Parathyroid adenoma (tissue), 2 donors: ENCODE measurements at regions not wholly inside any gene's neighbourhood (a gene's known extent, or its start where the extent isn't known, plus 50 kb on each side); places are given as distances from the start of the nearest gene placed in this dataset.

Experiments used
- H2AFZ ChIP-seq: fragments of 300-600 bp; sonication (generic); one replicate; pipeline ENCODE4 v1.7.0; 2017; ENCODE audit warnings: antibody characterized with exemption, mild to moderate bottlenecking
- H3K27ac ChIP-seq: fragments of 300-600 bp; sonication (generic); one replicate; pipeline ENCODE4 v1.7.0; 2017
- H3K27me3 ChIP-seq: fragments of 300-600 bp; sonication (generic); one replicate; pipeline ENCODE4 v1.7.0; 2017; ENCODE audit warnings: low read length; ENCODE audit not compliant: control insufficient read depth, insufficient read depth
- H3K36me3 ChIP-seq: fragments of 300-600 bp; sonication (generic); one replicate; pipeline ENCODE4 v1.7.0; 2017; ENCODE audit warnings: low read length; ENCODE audit not compliant: control insufficient read depth, insufficient read depth
- H3K4me1 ChIP-seq: fragments of 300-600 bp; sonication (generic); one replicate; pipeline ENCODE4 v1.7.0; 2017; ENCODE audit warnings: control low read depth
- H3K4me2 ChIP-seq: fragments of 300-600 bp; sonication (generic); one replicate; pipeline ENCODE4 v1.7.0; 2017; ENCODE audit warnings: low read length
- H3K4me3 ChIP-seq: fragments of 300-600 bp; sonication (generic); one replicate; pipeline ENCODE4 v1.7.0; 2017; ENCODE audit warnings: low read depth, low read length
- H3K79me2 ChIP-seq: fragments of 300-600 bp; sonication (generic); one replicate; pipeline ENCODE4 v1.7.0; 2017; ENCODE audit warnings: control low read depth
- H3K9ac ChIP-seq: fragments of 300-600 bp; sonication (generic); one replicate; pipeline ENCODE4 v1.7.0; 2017; ENCODE audit warnings: mild to moderate bottlenecking
- H3K9me3 ChIP-seq: fragments of 300-600 bp; sonication (generic); one replicate; pipeline ENCODE4 v1.7.0; 2017; ENCODE audit warnings: low read length; ENCODE audit not compliant: control insufficient read depth
- TF ChIP-seq, protein P1 (sequence below): fragments of 300-600 bp; sonication (generic); IDR thresholded peaks from one replicate; pipeline ENCODE4 v1.7.0; 2017; ENCODE audit warnings: antibody characterized with exemption, mild to moderate bottlenecking
- donor health status: primary hyperparathyroidism.

DNA sequence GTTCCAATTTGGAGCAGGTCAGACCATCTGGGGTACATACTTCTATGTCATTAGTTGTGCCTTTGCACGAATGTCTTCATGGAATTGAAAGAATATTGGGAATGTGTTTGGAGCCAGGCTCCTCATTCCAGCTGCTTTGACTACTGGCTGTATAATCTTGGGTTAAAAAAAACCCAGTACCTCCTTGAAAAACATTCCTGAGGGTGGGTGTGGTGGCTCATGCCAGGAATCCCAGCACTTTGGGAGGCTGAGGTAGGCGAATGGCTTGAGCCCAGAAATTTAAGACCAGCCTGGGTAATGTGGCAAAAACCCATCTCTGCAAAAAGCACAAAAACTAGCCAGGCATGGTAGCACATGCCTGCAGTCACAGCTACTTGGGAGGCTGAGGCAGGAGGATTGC is 125.6 kb downstream of the TTC8 start:
- Histone ChIP-seq H3K27me3 (no peaks in the 10 kb centered on the region), H3K4me3 (no peak overlapping the region), H3K9me3 (no peaks in the 10 kb centered on the region), H3K79me2 (no peaks in the 10 kb centered on the region), H3K36me3 (no peaks in the 10 kb centered on the region), H3K4me2 (no peak overlapping the region), H3K27ac (no peak overlapping the region), H3K9ac (no peak overlapping the region), H2AFZ (no peak overlapping the region), H3K4me1 (peaks cover 2% of the 10 kb centered on the region)
- TF ChIP-seq, protein P1, sequence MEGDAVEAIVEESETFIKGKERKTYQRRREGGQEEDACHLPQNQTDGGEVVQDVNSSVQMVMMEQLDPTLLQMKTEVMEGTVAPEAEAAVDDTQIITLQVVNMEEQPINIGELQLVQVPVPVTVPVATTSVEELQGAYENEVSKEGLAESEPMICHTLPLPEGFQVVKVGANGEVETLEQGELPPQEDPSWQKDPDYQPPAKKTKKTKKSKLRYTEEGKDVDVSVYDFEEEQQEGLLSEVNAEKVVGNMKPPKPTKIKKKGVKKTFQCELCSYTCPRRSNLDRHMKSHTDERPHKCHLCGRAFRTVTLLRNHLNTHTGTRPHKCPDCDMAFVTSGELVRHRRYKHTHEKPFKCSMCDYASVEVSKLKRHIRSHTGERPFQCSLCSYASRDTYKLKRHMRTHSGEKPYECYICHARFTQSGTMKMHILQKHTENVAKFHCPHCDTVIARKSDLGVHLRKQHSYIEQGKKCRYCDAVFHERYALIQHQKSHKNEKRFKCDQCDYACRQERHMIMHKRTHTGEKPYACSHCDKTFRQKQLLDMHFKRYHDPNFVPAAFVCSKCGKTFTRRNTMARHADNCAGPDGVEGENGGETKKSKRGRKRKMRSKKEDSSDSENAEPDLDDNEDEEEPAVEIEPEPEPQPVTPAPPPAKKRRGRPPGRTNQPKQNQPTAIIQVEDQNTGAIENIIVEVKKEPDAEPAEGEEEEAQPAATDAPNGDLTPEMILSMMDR = no peak

DNA sequence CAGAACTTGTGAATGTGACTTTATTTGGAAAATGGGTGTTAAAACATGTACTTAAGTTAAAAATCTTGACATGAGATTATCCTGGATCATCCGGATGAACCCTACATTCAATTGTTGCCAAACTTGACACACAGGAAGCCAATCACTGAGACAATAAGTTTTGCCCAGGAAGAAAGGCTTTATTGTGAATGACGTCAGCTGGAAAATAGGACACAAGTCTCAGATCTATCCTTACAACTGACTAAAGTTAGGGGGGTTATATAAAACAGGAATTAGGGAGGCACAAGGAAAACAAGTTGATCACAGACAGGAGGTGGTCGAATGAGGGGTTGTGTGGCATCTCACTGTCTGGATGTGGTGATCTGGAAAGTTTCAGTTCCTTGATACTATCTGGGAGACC is 126.9 kb downstream of the TTC8 start:
- Histone ChIP-seq H3K36me3 (no peaks in the 10 kb centered on the region), H2AFZ (no peak overlapping the region), H3K4me3 (no peak overlapping the region), H3K9ac (no peak overlapping the region), H3K4me2 (no peak overlapping the region), H3K79me2 (no peaks in the 10 kb centered on the region), H3K27ac (no peak overlapping the region), H3K9me3 (no peaks in the 10 kb centered on the region), H3K4me1 (peaks cover 7% of the 10 kb centered on the region), H3K27me3 (no peaks in the 10 kb centered on the region)
- TF ChIP-seq, protein P1 = no peak

DNA sequence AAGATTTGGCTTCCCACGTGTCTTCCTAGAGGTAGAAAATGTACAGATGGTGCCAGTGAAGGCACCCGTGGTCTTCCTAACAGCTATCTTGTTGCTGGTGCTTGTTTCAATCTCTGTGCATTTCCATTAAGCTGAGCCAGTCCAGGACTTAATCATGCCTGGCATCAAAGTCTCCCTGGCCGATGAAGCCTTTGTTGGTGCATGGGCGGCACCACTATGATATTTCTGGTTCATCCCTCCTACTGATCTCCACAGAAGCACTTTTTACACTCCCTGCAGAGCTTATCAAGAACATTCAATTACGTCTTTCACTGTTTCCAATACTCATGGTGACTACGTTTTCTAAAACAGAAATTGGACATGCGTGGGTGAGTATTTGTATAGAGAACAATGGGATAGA is 128.4 kb downstream of the TTC8 start:
- Histone ChIP-seq H3K9ac (no peak overlapping the region), H3K9me3 (no peaks in the 10 kb centered on the region), H3K4me2 (no peak overlapping the region), H3K4me1 (peaks cover 7% of the 10 kb centered on the region), H2AFZ (no peak overlapping the region), H3K27me3 (no peaks in the 10 kb centered on the region), H3K4me3 (no peak overlapping the region), H3K79me2 (no peaks in the 10 kb centered on the region), H3K36me3 (no peaks in the 10 kb centered on the region), H3K27ac (no peak overlapping the region)
- TF ChIP-seq, protein P1 = no peak

DNA sequence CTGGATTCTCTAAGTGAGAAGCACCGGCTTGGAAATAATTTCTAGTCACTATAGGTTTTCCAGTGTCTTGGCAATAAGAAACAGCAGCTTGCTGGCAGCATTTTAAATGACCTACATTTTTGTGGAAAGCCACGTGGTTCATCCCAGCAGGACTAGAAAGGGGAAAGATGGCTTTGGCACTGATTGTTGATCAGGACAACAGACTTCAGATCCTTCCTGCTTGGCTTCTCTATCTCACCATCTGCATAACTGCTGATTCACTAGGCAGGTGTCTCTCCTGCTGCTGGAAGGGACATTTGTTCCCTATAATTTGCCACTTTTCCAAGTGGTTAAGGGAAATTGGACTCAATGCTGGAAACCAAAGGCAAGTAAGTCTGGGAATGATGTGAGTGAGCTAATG is 131.0 kb downstream of the TTC8 start:
- H3K4me1 ChIP-seq = peaks cover 7% of the 10 kb centered on the region
- no peaks in the 10 kb centered on the region for H3K79me2 ChIP-seq
- no peak overlapping the region for H3K4me3 ChIP-seq
- H3K36me3 ChIP-seq = no peaks in the 10 kb centered on the region
- H3K9me3 ChIP-seq = no peaks in the 10 kb centered on the region
- H3K27me3 ChIP-seq = no peaks in the 10 kb centered on the region
- H3K9ac ChIP-seq = no peak overlapping the region
- no peak overlapping the region for H3K4me2 ChIP-seq
- H3K27ac ChIP-seq = no peak overlapping the region
- H2AFZ ChIP-seq = peak overlapping the region; percentile 44
- TF ChIP-seq, protein P1 = no peak

DNA sequence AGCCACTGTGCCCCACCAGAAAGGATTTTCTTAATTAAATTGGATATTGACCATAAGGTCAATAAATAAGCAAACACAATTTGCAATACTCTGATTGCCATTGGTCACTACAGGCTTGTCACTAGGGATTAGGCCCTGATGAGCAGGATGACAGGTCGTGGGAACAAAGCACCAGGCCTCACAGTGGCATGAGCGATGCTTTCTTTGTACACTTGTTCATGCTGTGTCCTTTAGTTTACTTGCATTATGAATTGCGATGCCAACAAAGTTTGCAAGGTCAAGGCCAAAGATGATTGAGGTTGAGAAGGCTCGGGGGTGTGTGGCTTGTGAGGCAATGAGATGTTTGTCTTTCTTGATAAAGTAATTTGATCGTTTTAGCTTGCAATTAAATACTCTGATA is 136.0 kb downstream of the TTC8 start:
- TF ChIP-seq, protein P1 = no peak
- no peak overlapping the region for H2AFZ ChIP-seq
- H3K27ac ChIP-seq = no peak overlapping the region
- no peaks in the 10 kb centered on the region for H3K27me3 ChIP-seq
- H3K9me3 ChIP-seq = no peaks in the 10 kb centered on the region
- H3K4me2 ChIP-seq = no peak overlapping the region
- H3K36me3 ChIP-seq = no peaks in the 10 kb centered on the region
- peaks cover 1% of the 10 kb centered on the region for H3K4me1 ChIP-seq
- no peak overlapping the region for H3K4me3 ChIP-seq
- no peaks in the 10 kb centered on the region for H3K79me2 ChIP-seq
- no peak overlapping the region for H3K9ac ChIP-seq
